Sigmoid colon (tissue), 4 donors: ENCODE measurements at regions not wholly inside any gene's neighbourhood (a gene's known extent, or its start where the extent isn't known, plus 50 kb on each side); places are given as distances from the start of the nearest gene placed in this dataset.

Experiments used
- POLR2AphosphoS5 ChIP-seq, 4 donors: sonication (generic); formaldehyde crosslinking; IDR thresholded peaks; one replicate each; pipeline ENCODE4 v1.6.1; 2017; ENCODE audit warnings: antibody characterized with exemption in 4 of 4
- TF ChIP-seq, protein P1 (sequence below), 4 experiments: fragments of 450-650 bp in 3 of 4; fragments of 200-600 bp in 1 of 4; IDR thresholded peaks; one replicate each; pipeline ENCODE4 v1.5.1; 2016 to 2019; ENCODE audit warnings: antibody characterized with exemption in 4 of 4, mild to moderate bottlenecking in 3 of 4, moderate library complexity in 2 of 4

DNA sequence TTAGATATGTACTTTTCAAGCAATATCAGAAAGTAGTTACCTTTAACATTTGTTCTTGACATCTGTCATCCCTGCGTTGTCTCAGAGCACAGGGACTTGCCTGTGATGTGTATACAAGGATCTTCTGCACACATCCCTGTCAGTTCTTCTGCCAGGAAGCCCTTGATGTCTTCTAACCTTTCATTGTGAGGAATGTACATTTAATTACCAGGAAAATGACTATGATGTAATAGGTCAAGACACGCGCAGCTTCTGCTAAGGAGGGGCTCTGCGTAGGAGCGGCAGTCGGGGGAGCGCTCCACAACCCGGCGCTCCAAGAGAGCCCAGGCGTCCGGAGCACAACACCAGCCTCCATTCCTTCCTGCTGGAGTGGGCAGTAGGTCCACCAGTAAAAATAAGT lies 119.7 kb downstream of the IRX2 start:
- TF ChIP-seq, protein P1, sequence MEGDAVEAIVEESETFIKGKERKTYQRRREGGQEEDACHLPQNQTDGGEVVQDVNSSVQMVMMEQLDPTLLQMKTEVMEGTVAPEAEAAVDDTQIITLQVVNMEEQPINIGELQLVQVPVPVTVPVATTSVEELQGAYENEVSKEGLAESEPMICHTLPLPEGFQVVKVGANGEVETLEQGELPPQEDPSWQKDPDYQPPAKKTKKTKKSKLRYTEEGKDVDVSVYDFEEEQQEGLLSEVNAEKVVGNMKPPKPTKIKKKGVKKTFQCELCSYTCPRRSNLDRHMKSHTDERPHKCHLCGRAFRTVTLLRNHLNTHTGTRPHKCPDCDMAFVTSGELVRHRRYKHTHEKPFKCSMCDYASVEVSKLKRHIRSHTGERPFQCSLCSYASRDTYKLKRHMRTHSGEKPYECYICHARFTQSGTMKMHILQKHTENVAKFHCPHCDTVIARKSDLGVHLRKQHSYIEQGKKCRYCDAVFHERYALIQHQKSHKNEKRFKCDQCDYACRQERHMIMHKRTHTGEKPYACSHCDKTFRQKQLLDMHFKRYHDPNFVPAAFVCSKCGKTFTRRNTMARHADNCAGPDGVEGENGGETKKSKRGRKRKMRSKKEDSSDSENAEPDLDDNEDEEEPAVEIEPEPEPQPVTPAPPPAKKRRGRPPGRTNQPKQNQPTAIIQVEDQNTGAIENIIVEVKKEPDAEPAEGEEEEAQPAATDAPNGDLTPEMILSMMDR (IDR thresholded peaks at IDR 0.05): no peak
- no peak for TF ChIP-seq POLR2AphosphoS5 (IDR thresholded peaks at IDR 0.05)
